HG03175 (cell line): ENCODE measurements at regions not wholly inside any gene's neighbourhood (a gene's known extent, or its start where the extent isn't known, plus 50 kb on each side); places are given as distances from the start of the nearest gene placed in this dataset.
"Not testable (repeated sequence)": the region's sequence is repeated elsewhere in the genome, so short reads cannot be mapped to it uniquely, and the experiment has no call there.

Experiments
- ATAC-seq: cut with Tn5 transposase; IDR thresholded peaks from one replicate; pipeline ENCODE4 v1.9.1; 2021; ENCODE audit warnings: mild to moderate bottlenecking, moderate library complexity; ENCODE audit not compliant: unreplicated experiment

- no peak for ATAC-seq
Measured at GRCh38 chr10:123269675-123270074, 115.5 kb downstream of the BUB3 start.

GRCh38 chr10:123270221-123270620 is 116.0 kb downstream of the BUB3 start:
- ATAC-seq: no peak

GRCh38 chr10:123270806-123271205 is 116.6 kb downstream of the BUB3 start:
- no peak for ATAC-seq

GRCh38 chr10:123272171-123272570 is 118.0 kb downstream of the BUB3 start:
- ATAC-seq: no peak

GRCh38 chr10:123274306-123275135 is 120.3 kb downstream of the BUB3 start:
- ATAC-seq: no peak

GRCh38 chr10:123275136-123275564 is 120.9 kb downstream of the BUB3 start:
- ATAC-seq: no peak

GRCh38 chr10:123278445-123278844 is 124.2 kb downstream of the BUB3 start:
- no peak for ATAC-seq

- ATAC-seq: not testable (repeated sequence)
Measured at GRCh38 chr10:123283371-123283770, 129.2 kb downstream of the BUB3 start.

GRCh38 chr10:123284022-123284421 is 129.8 kb downstream of the BUB3 start:
- ATAC-seq: no peak

- ATAC-seq: no peak
Measured at GRCh38 chr10:123287594-123288247, 133.5 kb downstream of the BUB3 start.

- no peak for ATAC-seq
Measured at GRCh38 chr10:123289432-123289831, 135.2 kb downstream of the BUB3 start.

- no peak for ATAC-seq
Measured at GRCh38 chr10:123294109-123294508, 139.9 kb downstream of the BUB3 start.

GRCh38 chr10:123294886-123295285 is 140.7 kb downstream of the BUB3 start:
- ATAC-seq: no peak

- ATAC-seq: no peak
Measured at GRCh38 chr10:123295644-123296043, 141.4 kb downstream of the BUB3 start.

GRCh38 chr10:123297175-123297574 is 143.0 kb downstream of the BUB3 start:
- ATAC-seq: no peak

GRCh38 chr10:123298583-123298982 is 144.4 kb downstream of the BUB3 start:
- ATAC-seq: no peak

GRCh38 chr10:123299598-123299997 is 145.4 kb downstream of the BUB3 start:
- no peak for ATAC-seq

GRCh38 chr10:123301077-123301857 is 147.1 kb downstream of the BUB3 start:
- ATAC-seq: no peak

- ATAC-seq: no peak
Measured at GRCh38 chr10:123303581-123304337, 149.6 kb downstream of the BUB3 start.

GRCh38 chr10:123305671-123306070 is 151.5 kb downstream of the BUB3 start:
- ATAC-seq: no peak

- no peak for ATAC-seq
Measured at GRCh38 chr10:123306290-123306689, 152.1 kb downstream of the BUB3 start.
